ELF-1 (cell line): ENCODE measurements at regions not wholly inside any gene's neighbourhood (a gene's known extent, or its start where the extent isn't known, plus 50 kb on each side); places are given as distances from the start of the nearest gene placed in this dataset.
"Not testable (repeated sequence)": the region's sequence is repeated elsewhere in the genome, so short reads cannot be mapped to it uniquely, and the experiment has no call there.

ENCODE experiments used
- DNase-seq: peaks from one replicate; pipeline ENCODE4 v3.0.0-alpha.2; 2016; ENCODE audit warnings: low read depth, low spot score

- no peak for DNase-seq
Measured at GRCh38 chr4:22573198-22573597, 57.3 kb upstream of the ADGRA3 start.

GRCh38 chr4:22573641-22574040 lies 57.8 kb upstream of the ADGRA3 start:
- no peak for DNase-seq

- no peak for DNase-seq
Measured at GRCh38 chr4:22574424-22574823, 58.6 kb upstream of the ADGRA3 start.

- DNase-seq, result no peak
Measured at GRCh38 chr4:22574880-22575279, 59.0 kb upstream of the ADGRA3 start.

GRCh38 chr4:22587253-22587652 lies 71.4 kb upstream of the ADGRA3 start:
- DNase-seq, result no peak

GRCh38 chr4:22593933-22594332 lies 78.1 kb upstream of the ADGRA3 start:
- no peak for DNase-seq

- no peak for DNase-seq
Measured at GRCh38 chr4:22595684-22596083, 79.8 kb upstream of the ADGRA3 start.

- no peak for DNase-seq
Measured at GRCh38 chr4:22596409-22596808, 80.5 kb upstream of the ADGRA3 start.

- no peak for DNase-seq
Measured at GRCh38 chr4:22597471-22597870, 81.6 kb upstream of the ADGRA3 start.

- DNase-seq, result not testable (repeated sequence)
Measured at GRCh38 chr4:22598113-22599047, 82.5 kb upstream of the ADGRA3 start.

GRCh38 chr4:22599228-22599928 lies 83.5 kb upstream of the ADGRA3 start:
- DNase-seq, result peak; percentile 8

- not testable (repeated sequence) for DNase-seq
Measured at GRCh38 chr4:22599929-22600432, 84.1 kb upstream of the ADGRA3 start.

GRCh38 chr4:22601638-22602037 lies 85.8 kb upstream of the ADGRA3 start:
- DNase-seq, result not testable (repeated sequence)

GRCh38 chr4:22607382-22607781 lies 85.4 kb upstream of the GBA3 start:
- peak; percentile 54 for DNase-seq

- DNase-seq, result not testable (repeated sequence)
Measured at GRCh38 chr4:22609951-22610525, 82.7 kb upstream of the GBA3 start.

- no peak for DNase-seq
Measured at GRCh38 chr4:22614114-22614513, 78.6 kb upstream of the GBA3 start.

- DNase-seq, result no peak
Measured at GRCh38 chr4:22616516-22616915, 76.2 kb upstream of the GBA3 start.

- not testable (repeated sequence) for DNase-seq
Measured at GRCh38 chr4:22620144-22620543, 72.6 kb upstream of the GBA3 start.

- not testable (repeated sequence) for DNase-seq
Measured at GRCh38 chr4:22621970-22622369, 70.8 kb upstream of the GBA3 start.

- DNase-seq, result not testable (repeated sequence)
Measured at GRCh38 chr4:22624002-22624401, 68.7 kb upstream of the GBA3 start.

GRCh38 chr4:22625311-22625710 lies 67.4 kb upstream of the GBA3 start:
- no peak for DNase-seq

GRCh38 chr4:22627851-22628250 lies 64.9 kb upstream of the GBA3 start:
- not testable (repeated sequence) for DNase-seq
